Ishikawa (cell line): ENCODE measurements at regions not wholly inside any gene's neighbourhood (a gene's known extent, or its start where the extent isn't known, plus 50 kb on each side); places are given as distances from the start of the nearest gene placed in this dataset.

Source experiments
- CREB1 ChIP-seq: IDR thresholded peaks from 2 replicates; pipeline ENCODE4 v1.6.1; 2012; ENCODE audit warnings: low read depth
- EGR1 ChIP-seq: IDR thresholded peaks from 2 replicates; pipeline ENCODE4 v1.6.1; 2012
- EP300 ChIP-seq: IDR thresholded peaks from 2 replicates; pipeline ENCODE4 v1.6.1; 2012; ENCODE audit warnings: borderline replicate concordance
- FOXM1 ChIP-seq: IDR thresholded peaks from 2 replicates; pipeline ENCODE4 v1.6.1; 2012; ENCODE audit warnings: low read depth, borderline replicate concordance
- MAX ChIP-seq: IDR thresholded peaks from 2 replicates; pipeline ENCODE4 v1.6.1; 2012
- NFIC ChIP-seq: IDR thresholded peaks from 2 replicates; pipeline ENCODE4 v1.6.1; 2012
- RAD21 ChIP-seq: IDR thresholded peaks from 2 replicates; pipeline ENCODE4 v1.6.1; 2012; ENCODE audit warnings: low read depth
- REST ChIP-seq: IDR thresholded peaks from 2 replicates; pipeline ENCODE4 v1.6.1; 2012; ENCODE audit warnings: low read depth, mild to moderate bottlenecking
- TAF1 ChIP-seq: IDR thresholded peaks from 2 replicates; pipeline ENCODE4 v1.6.1; 2012; ENCODE audit warnings: low read depth, mild to moderate bottlenecking
- TCF12 ChIP-seq: IDR thresholded peaks from 2 replicates; pipeline ENCODE4 v1.6.1; 2012; ENCODE audit warnings: low read depth
- TEAD4 ChIP-seq: IDR thresholded peaks from 2 replicates; pipeline ENCODE4 v1.6.1; 2012
- USF1 ChIP-seq: IDR thresholded peaks from 2 replicates; pipeline ENCODE4 v1.6.1; 2012
- YY1 ChIP-seq: IDR thresholded peaks from 2 replicates; pipeline ENCODE4 v1.6.1; 2012; ENCODE audit warnings: low read depth
- ZBTB7A ChIP-seq: IDR thresholded peaks from 2 replicates; pipeline ENCODE4 v1.6.1; 2012; ENCODE audit warnings: low read depth

- TF ChIP-seq MAX (no peak), RAD21 (no peak), USF1 (no peak), YY1 (no peak), REST (no peak), TAF1 (no peak), TCF12 (no peak), TEAD4 (no peak), EP300 (no peak), EGR1 (no peak), ZBTB7A (no peak), NFIC (no peak), CREB1 (no peak), FOXM1 (no peak)
These were observed 1045.0 kb upstream of the DDX18 start for GRCh38 chr2:116769514-116769913.
